Small intestine (tissue), 7 donors: ENCODE measurements at regions not wholly inside any gene's neighbourhood (a gene's known extent, or its start where the extent isn't known, plus 50 kb on each side); places are given as distances from the start of the nearest gene placed in this dataset.

ENCODE experiments used
- DNase-seq, 2 donors: peaks; one replicate each; pipeline versions ENCODE4 v3.0.0 to v3.0.0-alpha.2; 2013
- FAIRE-seq: peaks from 2 replicates; lab custom pipeline; 2012; peaks lifted over from hg19 to GRCh38; lab: Jason Lieb, UNC
- H3K27ac ChIP-seq, 3 donors: one replicate each; pipeline ENCODE4 v1.5.1; 2013; ENCODE audit warnings: low read length in 2 of 3, mild to moderate bottlenecking in 2 of 3, control low read depth in 1 of 3, inconsistent platforms in 1 of 3, low read depth in 1 of 3, moderate library complexity in 1 of 3
- H3K27me3 ChIP-seq, 3 donors: one replicate each; pipeline ENCODE4 v1.6.1; 2013; ENCODE audit warnings: low read length in 3 of 3, inconsistent platforms in 1 of 3; ENCODE audit not compliant: control insufficient read depth in 3 of 3, insufficient read depth in 3 of 3
- H3K36me3 ChIP-seq, 3 donors: one replicate each; pipeline ENCODE4 v1.6.1; 2013; ENCODE audit warnings: low read length in 3 of 3, inconsistent platforms in 1 of 3, low read depth in 1 of 3, mild to moderate bottlenecking in 1 of 3, moderate library complexity in 1 of 3; ENCODE audit not compliant: control insufficient read depth in 3 of 3, insufficient read depth in 2 of 3
- H3K4me1 ChIP-seq, 3 donors: one replicate each; pipeline ENCODE4 v1.6.1; 2013; ENCODE audit warnings: low read length in 2 of 3, inconsistent platforms in 1 of 3, low read depth in 1 of 3, mild to moderate bottlenecking in 1 of 3, moderate library complexity in 1 of 3; ENCODE audit not compliant: control insufficient read depth in 3 of 3, insufficient read depth in 2 of 3
- H3K4me3 ChIP-seq, 3 donors: one replicate each; pipeline ENCODE4 v1.5.1; 2013; ENCODE audit warnings: low read length in 3 of 3, control low read depth in 1 of 3, inconsistent platforms in 1 of 3, low read depth in 1 of 3, mild to moderate bottlenecking in 1 of 3, moderate library complexity in 1 of 3
- H3K9me3 ChIP-seq, 2 donors: one replicate each; pipeline ENCODE4 v1.6.1; 2013; ENCODE audit warnings: low read depth in 1 of 2, low read length in 1 of 2; ENCODE audit not compliant: control insufficient read depth in 2 of 2, insufficient read depth in 1 of 2
- WGBS, 3 donors: extraction: QIAGEN DNeasy Blood & Tissue Kit; methylation state at CpG; one replicate each; pipeline ENCODE4 v1.1.7; 2013; 5-methylcytosine and 5-hydroxymethylcytosine counted together
- donor health status: healthy with polysubstance abuse.
- donor health status: control.
- donor health status: control.
- donor health status: Bipolar disorder and iron deficiency.
- donor health status: healthy.

GRCh38 chr2:177064422-177064821 lies 148.2 kb upstream of the HNRNPA3 start:
- DNase-seq (no peak), FAIRE-seq (no peak)
- H3K9me3 ChIP-seq: no peaks in the 10 kb centered on the region
- no peaks in the 10 kb centered on the region for H3K4me1 ChIP-seq
- no peak overlapping the region for H3K27ac ChIP-seq
- no peaks in the 10 kb centered on the region for H3K36me3 ChIP-seq
- H3K4me3 ChIP-seq: no peak overlapping the region
- WGBS, 3 donors: 66 to 72% (median 69%) methylated on average over 4 of the region's 4 CpGs
- H3K27me3 ChIP-seq: no peaks in the 10 kb centered on the region

- no peaks in the 10 kb centered on the region for H3K9me3 ChIP-seq
- DNase-seq: no peak
- no peak for FAIRE-seq
- no peaks in the 10 kb centered on the region for H3K27me3 ChIP-seq
- no peaks in the 10 kb centered on the region for H3K4me1 ChIP-seq
- H3K36me3 ChIP-seq: no peaks in the 10 kb centered on the region
- no peak overlapping the region for H3K4me3 ChIP-seq
- no peak overlapping the region for H3K27ac ChIP-seq
- 89 to 96% (median 94%) methylated on average over 1 of the region's 1 CpG for WGBS, 3 donors
Measured at GRCh38 chr2:177068967-177069366, 143.6 kb upstream of the HNRNPA3 start.

- Histone ChIP-seq H3K4me1 (no peaks in the 10 kb centered on the region), H3K9me3 (no peaks in the 10 kb centered on the region), H3K4me3 (no peak overlapping the region), H3K27me3 (peaks cover 0 to 2% (median 0%) of the 10 kb centered on the region in 3 donors), H3K27ac (no peak overlapping the region), H3K36me3 (no peaks in the 10 kb centered on the region)
- DNase-seq: no peak
- FAIRE-seq: no peak
- 50 to 76% (median 69%) methylated on average over 2 of the region's 2 CpGs for WGBS, 3 donors
Measured at GRCh38 chr2:177072090-177072489, 140.5 kb upstream of the HNRNPA3 start.

GRCh38 chr2:177073611-177074010 lies 139.0 kb upstream of the HNRNPA3 start:
- H3K4me1 ChIP-seq: no peaks in the 10 kb centered on the region

GRCh38 chr2:177074099-177074710 lies 138.4 kb upstream of the HNRNPA3 start:
- peaks cover 0 to 2% (median 0%) of the 10 kb centered on the region in 3 donors for H3K27me3 ChIP-seq
- no peak for FAIRE-seq
- H3K9me3 ChIP-seq: no peaks in the 10 kb centered on the region
- H3K36me3 ChIP-seq: no peaks in the 10 kb centered on the region
- 85 to 87% (median 86%) methylated on average over 5 of the region's 5 CpGs for whole genome bisulfite sequencing, 3 donors
- H3K4me1 ChIP-seq: no peaks in the 10 kb centered on the region
- DNase-seq: no peak
- H3K27ac ChIP-seq: no peak overlapping the region
- no peak overlapping the region for H3K4me3 ChIP-seq

More at GRCh38 chr2:177073611-177074010, 139.0 kb upstream of the HNRNPA3 start:
- H3K4me3 ChIP-seq: no peak overlapping the region
- peaks cover 0 to 2% (median 0%) of the 10 kb centered on the region in 3 donors for H3K27me3 ChIP-seq
- no peaks in the 10 kb centered on the region for H3K36me3 ChIP-seq
- FAIRE-seq: no peak
- H3K9me3 ChIP-seq: no peaks in the 10 kb centered on the region
- H3K27ac ChIP-seq: no peak overlapping the region
- DNase-seq: no peak

GRCh38 chr2:177075254-177075653 lies 137.3 kb upstream of the HNRNPA3 start:
- peaks cover 0 to 2% (median 0%) of the 10 kb centered on the region in 3 donors for H3K27me3 ChIP-seq
- no peaks in the 10 kb centered on the region for H3K4me1 ChIP-seq
- 33 to 43% (median 37%) methylated on average over 3 of the region's 3 CpGs for WGBS, 3 donors
- H3K4me3 ChIP-seq: no peak overlapping the region
- no peak overlapping the region for H3K27ac ChIP-seq
- no peak for FAIRE-seq
- no peaks in the 10 kb centered on the region for H3K36me3 ChIP-seq
- no peak for DNase-seq
- H3K9me3 ChIP-seq: no peaks in the 10 kb centered on the region

- FAIRE-seq: no peak
- H3K9me3 ChIP-seq: no peaks in the 10 kb centered on the region
- peaks cover 0 to 7% (median 0%) of the 10 kb centered on the region in 3 donors for H3K27me3 ChIP-seq
- H3K27ac ChIP-seq: no peak overlapping the region
- no peaks in the 10 kb centered on the region for H3K4me1 ChIP-seq
- H3K36me3 ChIP-seq: no peaks in the 10 kb centered on the region
- no peak for DNase-seq
- no peak overlapping the region for H3K4me3 ChIP-seq
- WGBS, 3 donors: 49 to 67% (median 57%) methylated on average over 4 of the region's 4 CpGs
Measured at GRCh38 chr2:177076636-177077179, 135.9 kb upstream of the HNRNPA3 start.

- peaks cover 0 to 7% (median 0%) of the 10 kb centered on the region in 3 donors for H3K27me3 ChIP-seq
- DNase-seq: no peak
- WGBS, 3 donors: 63 to 72% (median 71%) methylated on average over 2 of the region's 2 CpGs
- H3K4me3 ChIP-seq: no peak overlapping the region
- H3K4me1 ChIP-seq: no peaks in the 10 kb centered on the region
- no peak overlapping the region for H3K27ac ChIP-seq
- H3K9me3 ChIP-seq: no peaks in the 10 kb centered on the region
- no peaks in the 10 kb centered on the region for H3K36me3 ChIP-seq
- FAIRE-seq: no peak
Measured at GRCh38 chr2:177077778-177078177, 134.8 kb upstream of the HNRNPA3 start.

- peak; percentile 3 to 7 for DNase-seq
- no peak overlapping the region for H3K27ac ChIP-seq
- H3K4me3 ChIP-seq: no peak overlapping the region
- 20 to 54% (median 26%) methylated on average over 3 of the region's 3 CpGs for WGBS, 3 donors
- H3K36me3 ChIP-seq: no peaks in the 10 kb centered on the region
- FAIRE-seq: no peak
- H3K4me1 ChIP-seq: no peaks in the 10 kb centered on the region
- H3K27me3 ChIP-seq: peaks cover 0 to 7% (median 0%) of the 10 kb centered on the region in 3 donors
- H3K9me3 ChIP-seq: no peaks in the 10 kb centered on the region
Measured at GRCh38 chr2:177078416-177078815, 134.2 kb upstream of the HNRNPA3 start.
